HG03064 (cell line): ENCODE measurements at regions not wholly inside any gene's neighbourhood (a gene's known extent, or its start where the extent isn't known, plus 50 kb on each side); places are given as distances from the start of the nearest gene placed in this dataset.
"Not testable (repeated sequence)": the region's sequence is repeated elsewhere in the genome, so short reads cannot be mapped to it uniquely, and the experiment has no call there.

Experiments
- ATAC-seq: cut with Tn5 transposase; IDR thresholded peaks from one replicate; pipeline ENCODE4 v1.9.1; 2021; ENCODE audit warnings: low read depth; ENCODE audit not compliant: unreplicated experiment

GRCh38 chr3:153640689-153641665 lies 479.0 kb downstream of the RAP2B start:
- no peak for ATAC-seq

- not testable (repeated sequence) for ATAC-seq
Measured at GRCh38 chr3:153642576-153642975, 478.6 kb upstream of the ARHGEF26 start.

- ATAC-seq: not testable (repeated sequence)
Measured at GRCh38 chr3:153643471-153643870, 477.7 kb upstream of the ARHGEF26 start.

GRCh38 chr3:153649286-153649839 lies 471.8 kb upstream of the ARHGEF26 start:
- no peak for ATAC-seq

GRCh38 chr3:153652076-153652475 lies 469.1 kb upstream of the ARHGEF26 start:
- ATAC-seq: no peak

GRCh38 chr3:153657046-153657445 lies 464.1 kb upstream of the ARHGEF26 start:
- ATAC-seq: no peak

GRCh38 chr3:153657461-153657860 lies 463.7 kb upstream of the ARHGEF26 start:
- no peak for ATAC-seq

- no peak for ATAC-seq
Measured at GRCh38 chr3:153658136-153658535, 463.1 kb upstream of the ARHGEF26 start.

GRCh38 chr3:153666991-153667740 lies 454.0 kb upstream of the ARHGEF26 start:
- ATAC-seq: no peak

- ATAC-seq: no peak
Measured at GRCh38 chr3:153669527-153669926, 451.7 kb upstream of the ARHGEF26 start.

- ATAC-seq: no peak
Measured at GRCh38 chr3:153670577-153670976, 450.6 kb upstream of the ARHGEF26 start.

GRCh38 chr3:153673853-153674252 lies 447.3 kb upstream of the ARHGEF26 start:
- no peak for ATAC-seq

- ATAC-seq: no peak
Measured at GRCh38 chr3:153679714-153680113, 441.5 kb upstream of the ARHGEF26 start.

GRCh38 chr3:153680526-153680925 lies 440.7 kb upstream of the ARHGEF26 start:
- ATAC-seq: no peak

- ATAC-seq: no peak
Measured at GRCh38 chr3:153681057-153681456, 440.1 kb upstream of the ARHGEF26 start.

GRCh38 chr3:153688301-153689120 lies 432.7 kb upstream of the ARHGEF26 start:
- no peak for ATAC-seq

- ATAC-seq: no peak
Measured at GRCh38 chr3:153693207-153693606, 428.0 kb upstream of the ARHGEF26 start.

- no peak for ATAC-seq
Measured at GRCh38 chr3:153702106-153702505, 419.1 kb upstream of the ARHGEF26 start.

GRCh38 chr3:153704115-153704514 lies 417.1 kb upstream of the ARHGEF26 start:
- ATAC-seq: no peak

- ATAC-seq: no peak
Measured at GRCh38 chr3:153706706-153707105, 414.5 kb upstream of the ARHGEF26 start.
